SK-N-MC (cell line): ENCODE measurements at regions not wholly inside any gene's neighbourhood (a gene's known extent, or its start where the extent isn't known, plus 50 kb on each side); places are given as distances from the start of the nearest gene placed in this dataset.

Experiments
- EZH2 ChIP-seq: fragments of 200-600 bp; sonication (generic); IDR thresholded peaks from one replicate; pipeline ENCODE4 v1.6.1; 2017; ENCODE audit warnings: antibody characterized with exemption
- FOXP2 ChIP-seq: optimal IDR thresholded peaks from 2 replicates; pipeline ENCODE3; 2011; ENCODE audit warnings: mild to moderate bottlenecking, moderate library complexity; ENCODE audit not compliant: insufficient read depth; ENCODE audit errors: extremely low read length, control extremely low read depth
- POLR2AphosphoS5 ChIP-seq: IDR thresholded peaks from 2 replicates; pipeline ENCODE4 v1.6.1; 2012; ENCODE audit warnings: mild to moderate bottlenecking, low read depth, low read length, borderline replicate concordance

- no peak for TF ChIP-seq POLR2AphosphoS5
- no peak for TF ChIP-seq EZH2
- no peak for TF ChIP-seq FOXP2
These were observed 74.8 kb upstream of the CLMN start for GRCh38 chr14:95394297-95395097.
